NCI-H2227 (cell line): ENCODE measurements at regions not wholly inside any gene's neighbourhood (a gene's known extent, or its start where the extent isn't known, plus 50 kb on each side); places are given as distances from the start of the nearest gene placed in this dataset.

Experiments used
- DNase-seq: peaks from one replicate; lab custom pipeline; 2025; ENCODE audit not compliant: unreplicated experiment; lab: John Stamatoyannopoulos, UW

DNA sequence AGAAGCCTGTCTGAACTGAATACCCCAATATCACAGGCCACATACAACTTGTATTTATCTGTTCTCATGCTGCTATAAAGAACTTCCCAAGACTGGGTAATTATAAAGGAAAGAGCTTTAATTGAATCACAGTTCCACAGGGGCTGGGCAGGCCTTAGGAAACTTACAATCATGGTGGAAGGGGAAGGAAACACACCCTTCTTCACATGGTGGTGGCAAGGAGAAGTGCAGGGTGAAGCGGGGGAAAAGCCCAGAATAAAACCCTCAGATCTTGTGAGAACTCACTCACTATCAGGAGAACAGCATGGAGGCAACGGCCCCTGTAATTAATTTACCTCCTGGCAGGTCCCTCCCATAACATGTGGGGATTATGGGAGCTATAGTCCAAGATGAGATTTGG is 50.3 kb upstream of the FNDC1 start:
- DNase-seq: no peak

DNA sequence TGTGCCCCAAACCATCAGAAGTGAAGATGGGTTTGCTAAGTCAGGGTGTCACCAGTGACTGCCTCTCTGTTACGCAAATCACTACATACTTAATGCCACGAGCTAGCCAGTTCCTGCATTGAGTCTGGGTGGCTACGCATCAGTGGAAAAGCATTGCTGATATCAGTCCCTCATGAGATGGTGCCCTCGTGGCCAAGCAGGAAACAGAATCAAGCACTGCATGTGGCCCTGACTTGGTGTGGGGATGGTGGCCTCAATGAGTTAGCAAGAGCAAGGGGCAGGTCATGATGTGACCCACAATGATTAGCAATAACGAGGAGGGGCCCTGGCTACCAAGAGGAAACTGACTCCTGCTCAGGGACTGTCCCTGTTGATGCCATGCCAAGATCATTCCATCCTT is 51.6 kb upstream of the FNDC1 start:
- no peak for DNase-seq

DNA sequence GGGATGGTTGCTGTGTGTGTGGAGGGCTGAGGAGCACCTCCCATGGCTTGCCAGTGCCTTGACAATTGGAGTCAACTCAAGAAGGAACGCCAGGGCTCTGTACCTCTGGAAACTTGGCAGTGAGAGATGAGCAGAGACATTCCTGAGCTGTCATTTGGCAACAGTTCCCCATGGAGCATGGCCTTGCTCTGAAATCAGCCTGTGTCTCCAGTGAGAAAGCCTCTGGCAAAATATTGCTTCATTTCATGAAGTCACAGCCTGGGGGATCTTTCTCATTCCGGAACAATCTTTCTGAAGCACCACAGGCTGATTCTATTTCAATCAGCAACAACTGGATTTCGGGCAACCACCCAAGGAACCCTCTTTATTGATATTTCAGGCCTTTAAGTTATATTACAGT is 52.2 kb upstream of the FNDC1 start:
- DNase-seq: no peak

DNA sequence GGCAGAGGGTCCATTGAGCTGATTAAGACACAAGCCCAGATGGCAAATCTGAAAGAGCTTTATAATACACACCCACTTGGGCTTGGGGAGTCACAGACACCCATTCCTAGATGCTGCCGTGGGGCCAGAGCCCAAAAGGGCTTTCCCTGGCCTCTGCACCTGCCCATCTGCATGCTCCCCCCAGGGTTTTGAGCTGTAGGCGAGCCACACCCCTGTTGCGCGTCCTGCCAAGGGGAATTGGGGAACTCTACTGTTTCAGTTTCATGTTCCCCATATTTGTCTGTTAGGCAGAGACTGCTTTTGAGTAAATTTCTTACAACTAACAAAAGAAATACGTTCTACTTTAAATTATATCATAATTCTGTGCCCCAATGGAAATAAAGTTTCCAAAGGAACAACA is 52.9 kb upstream of the FNDC1 start:
- no peak for DNase-seq

DNA sequence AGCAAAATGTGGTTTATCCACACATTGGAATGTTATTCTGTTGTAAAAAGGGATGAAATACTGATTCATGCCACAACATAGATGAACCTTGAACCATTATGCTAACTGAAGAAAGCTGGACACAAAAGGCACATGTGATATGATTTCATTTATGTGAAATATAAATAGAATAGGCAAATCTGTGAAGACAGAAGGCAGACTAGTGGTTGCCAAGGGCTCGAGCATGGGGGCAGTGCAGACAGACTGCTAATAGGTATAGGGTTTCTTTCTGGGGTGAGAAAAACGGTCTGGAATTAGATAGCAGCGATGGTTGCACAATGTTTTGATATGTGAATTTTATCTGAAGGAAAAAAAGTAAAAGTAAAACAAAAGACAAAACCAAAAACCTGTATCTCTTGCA is 54.6 kb upstream of the FNDC1 start:
- DNase-seq: no peak

DNA sequence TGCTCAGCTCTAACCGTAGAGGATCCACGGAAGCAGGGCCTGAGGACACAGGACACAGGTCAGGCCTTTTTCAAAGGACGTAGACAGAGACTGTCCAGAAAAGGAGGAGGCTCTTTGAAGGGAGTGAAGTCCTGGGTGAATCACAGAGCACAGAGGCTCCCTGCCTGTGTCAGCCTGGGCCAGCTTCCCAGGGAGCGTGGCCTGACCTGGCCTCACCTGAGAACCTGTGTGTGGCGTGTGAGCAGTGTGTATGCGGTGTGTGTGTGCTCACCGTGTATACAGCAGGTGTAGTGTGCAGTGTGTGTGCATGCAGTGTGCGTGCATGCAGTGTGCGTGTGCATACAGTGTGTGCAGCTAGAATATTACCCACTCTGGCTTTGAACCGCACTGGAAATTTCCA is 56.0 kb upstream of the FNDC1 start:
- DNase-seq: no peak

DNA sequence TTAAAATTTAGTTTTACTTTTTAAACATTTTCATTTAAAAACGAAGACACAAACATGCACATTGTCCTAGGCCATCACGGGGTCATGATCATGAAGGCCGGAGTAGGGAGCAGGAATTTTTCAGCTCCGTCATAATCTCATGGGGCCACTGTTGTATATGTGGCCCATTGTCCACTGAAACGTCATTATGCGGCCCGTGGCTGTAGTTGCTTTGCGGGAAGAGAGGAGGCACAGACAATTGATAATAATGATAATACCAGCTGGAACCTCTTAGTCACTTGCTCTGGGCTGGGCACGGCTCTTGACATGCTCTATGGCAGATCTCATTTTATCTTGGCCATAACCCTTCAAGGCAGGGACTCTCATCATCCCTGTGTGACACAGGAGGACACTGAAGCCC is 56.5 kb upstream of the FNDC1 start:
- no peak for DNase-seq

DNA sequence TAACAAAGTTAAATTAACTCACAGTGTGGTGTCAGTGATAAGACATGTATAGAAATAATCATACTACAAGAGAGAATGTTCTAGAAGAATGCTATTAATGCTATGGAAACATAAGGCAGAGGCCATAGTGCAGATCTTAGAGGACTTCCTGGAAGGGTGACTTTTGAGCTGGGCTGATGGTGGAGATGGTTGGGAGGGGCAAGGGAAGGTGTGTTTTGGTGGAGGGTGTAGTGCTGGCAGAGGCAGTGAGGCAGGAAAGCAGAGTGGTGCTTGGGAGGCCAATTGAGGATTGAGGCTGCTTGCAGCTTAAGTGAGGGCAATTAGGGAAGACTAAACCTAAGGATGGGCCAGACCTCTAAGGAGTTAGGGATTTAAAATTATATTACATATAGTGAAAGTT is 58.5 kb upstream of the FNDC1 start:
- no peak for DNase-seq

DNA sequence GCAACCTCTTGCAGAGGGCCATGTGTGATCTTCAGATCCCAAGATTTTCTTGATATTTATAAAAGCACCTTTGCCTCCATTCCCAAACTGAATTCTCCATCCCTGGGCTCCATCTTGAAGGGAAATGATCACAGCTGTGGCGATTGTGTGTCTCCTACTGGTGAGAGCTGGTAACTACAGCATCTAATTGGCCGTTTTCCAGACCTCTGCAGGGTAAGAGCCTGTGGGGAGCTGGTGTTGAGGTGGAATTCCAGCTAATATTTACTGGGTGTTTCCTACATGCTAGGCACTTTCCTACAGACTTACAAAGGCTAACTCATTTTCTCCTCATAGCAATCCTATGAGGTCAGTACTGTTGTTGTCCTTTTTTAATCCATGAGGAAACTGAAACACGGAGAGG is 59.2 kb upstream of the FNDC1 start:
- DNase-seq: peak; percentile 50

DNA sequence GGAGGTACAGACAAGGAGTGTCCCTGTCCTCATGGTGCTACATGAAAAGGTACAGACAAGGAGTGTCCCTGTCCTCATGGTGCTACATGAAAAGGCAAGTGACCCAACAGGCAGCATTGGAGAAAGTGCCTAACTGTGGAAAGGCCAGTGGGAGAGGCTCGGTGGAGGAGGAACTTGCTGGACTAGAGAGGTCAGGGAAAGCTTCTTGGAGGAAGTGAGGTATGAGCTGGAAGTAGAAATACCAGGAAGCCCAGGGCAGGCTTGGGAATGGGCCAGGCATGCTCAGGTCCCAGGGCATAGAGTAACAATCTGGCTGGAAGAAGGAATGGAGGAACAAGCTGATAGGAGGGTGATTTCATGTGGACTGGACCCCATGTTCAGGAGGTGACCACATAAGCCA is 59.8 kb upstream of the FNDC1 start:
- no peak for DNase-seq

DNA sequence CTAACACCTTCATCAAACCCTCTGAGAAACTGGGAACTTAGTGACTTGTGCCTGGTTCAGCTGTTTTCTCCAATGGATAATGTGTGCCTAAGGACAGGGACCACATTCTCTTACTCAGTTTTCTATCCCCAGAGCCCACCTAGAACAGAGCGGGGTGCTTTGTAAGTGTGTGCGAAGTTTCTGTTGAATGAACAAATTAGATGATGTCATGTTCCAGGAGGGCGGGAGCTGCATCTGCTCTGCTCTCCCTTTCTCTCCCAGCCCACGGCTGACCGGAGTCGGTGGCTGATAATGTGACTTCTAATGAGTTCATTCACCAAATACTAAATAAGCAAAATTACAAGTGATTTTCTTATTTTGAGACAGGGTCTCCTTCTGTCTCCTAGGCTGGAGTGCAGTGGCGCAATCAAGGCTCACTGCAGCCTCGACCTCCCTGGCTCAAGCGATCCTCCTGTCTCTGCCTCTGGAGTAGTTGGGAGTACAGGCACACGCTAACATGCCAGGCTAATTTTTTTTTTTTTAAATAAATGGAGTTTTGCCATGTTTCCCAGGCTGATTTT is 60.7 kb upstream of the FNDC1 start:
- no peak for DNase-seq

DNA sequence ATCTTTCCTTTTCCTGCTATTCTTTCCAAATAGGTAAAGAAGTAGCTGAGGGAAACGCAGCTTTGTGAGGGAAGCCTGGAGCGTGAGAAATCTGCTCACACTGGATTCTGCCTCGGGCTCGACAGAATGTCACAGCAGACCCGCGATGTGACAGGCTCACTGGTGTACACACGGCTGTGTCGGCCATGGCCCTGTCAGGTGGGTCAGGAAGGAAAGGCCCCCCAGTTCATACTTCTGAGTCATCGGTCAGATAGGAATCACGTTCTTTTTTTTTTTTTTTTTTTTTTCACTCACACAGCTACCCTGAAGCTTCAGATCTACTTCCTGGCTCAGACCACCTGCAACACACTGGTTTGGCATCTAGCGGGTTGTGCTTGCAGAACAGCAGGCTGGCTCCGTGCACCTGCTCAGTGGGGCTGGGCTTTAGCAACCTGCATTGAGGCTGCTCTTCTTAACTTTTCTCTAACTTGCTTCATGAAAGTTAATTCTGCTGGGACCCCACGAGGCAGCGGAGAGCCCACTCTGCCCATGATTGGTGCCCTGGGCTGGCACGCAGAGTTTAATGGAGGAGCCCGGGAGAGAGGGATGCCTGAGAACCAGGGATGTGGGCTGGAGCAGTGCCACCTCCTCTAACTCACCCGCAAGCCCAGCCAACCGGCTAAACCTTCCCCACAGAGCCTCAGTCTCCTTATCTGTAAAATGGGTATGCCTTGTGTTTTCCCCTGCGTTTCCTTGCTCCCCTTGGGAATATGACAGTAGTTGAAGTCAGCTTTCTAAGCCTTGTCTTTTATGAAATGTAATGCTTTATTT is 61.5 kb upstream of the FNDC1 start:
- DNase-seq: no peak

DNA sequence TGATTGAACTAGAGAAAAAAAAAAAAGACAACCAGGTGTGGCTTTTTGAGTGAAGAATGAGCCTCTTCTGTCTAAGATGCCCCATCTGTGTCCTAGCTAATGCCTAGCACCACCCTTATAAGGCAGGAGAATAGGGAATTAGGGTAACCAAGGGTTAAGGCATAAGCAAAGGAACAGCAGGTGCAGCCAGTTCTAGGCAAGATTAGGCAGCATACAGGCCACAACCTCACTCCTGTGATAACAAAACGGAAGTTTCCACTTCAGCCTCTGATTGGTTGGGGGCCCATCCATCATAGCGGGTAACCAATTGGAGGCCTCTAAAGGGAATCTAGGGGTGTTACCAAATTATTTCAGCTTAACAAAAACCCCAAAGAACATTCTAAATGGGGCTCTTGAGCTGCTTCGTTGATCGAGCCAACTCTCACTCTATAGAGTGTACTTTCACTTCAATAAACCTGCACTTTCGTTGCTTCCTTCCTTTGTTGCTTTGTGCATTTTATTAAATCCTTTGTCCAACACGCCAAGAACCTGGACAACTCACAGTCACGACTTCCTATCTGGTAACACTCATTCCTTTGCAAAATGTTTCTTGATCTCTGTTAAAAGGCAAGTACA is 61.9 kb upstream of the TAGAP start:
- peak; percentile 24 for DNase-seq

DNA sequence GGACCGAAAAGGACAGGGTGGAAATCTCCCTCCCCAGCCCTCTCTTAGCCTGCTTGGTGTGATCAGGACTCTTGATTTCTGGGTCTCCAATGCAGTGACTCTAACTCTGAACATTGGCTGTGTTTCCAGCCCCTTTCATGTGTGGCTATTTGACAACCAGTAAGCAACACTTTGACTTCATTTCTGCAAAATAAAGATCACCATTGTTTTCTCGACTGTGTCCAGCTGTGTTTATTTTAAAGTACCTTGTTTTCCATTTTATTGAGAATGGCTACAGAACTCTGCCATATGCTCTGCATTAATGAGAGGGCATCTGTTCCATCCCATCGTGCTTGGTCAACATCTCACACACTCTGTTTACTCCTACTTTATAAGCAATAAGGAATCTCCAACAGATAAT is 60.9 kb upstream of the TAGAP start:
- no peak for DNase-seq

DNA sequence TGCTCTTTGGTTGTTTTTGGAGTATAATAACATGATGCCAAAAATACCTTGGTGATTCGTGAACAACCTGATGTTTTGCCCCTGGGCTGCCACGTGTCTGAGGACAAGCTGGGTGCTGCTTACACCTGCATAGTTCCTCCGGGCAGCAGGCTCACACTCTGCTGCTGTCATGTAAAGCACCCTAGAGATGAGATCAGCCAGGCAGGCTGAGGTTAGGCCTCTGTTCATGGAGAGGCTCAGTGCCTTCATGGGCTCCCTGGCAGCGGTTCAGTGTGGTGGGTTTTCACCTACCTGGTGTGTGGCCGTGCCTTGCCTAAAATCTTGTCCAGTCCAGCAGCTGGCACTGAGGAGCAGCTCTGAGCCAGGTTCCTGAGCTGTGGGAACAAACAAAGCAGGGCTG is 60.1 kb upstream of the TAGAP start:
- DNase-seq: no peak

DNA sequence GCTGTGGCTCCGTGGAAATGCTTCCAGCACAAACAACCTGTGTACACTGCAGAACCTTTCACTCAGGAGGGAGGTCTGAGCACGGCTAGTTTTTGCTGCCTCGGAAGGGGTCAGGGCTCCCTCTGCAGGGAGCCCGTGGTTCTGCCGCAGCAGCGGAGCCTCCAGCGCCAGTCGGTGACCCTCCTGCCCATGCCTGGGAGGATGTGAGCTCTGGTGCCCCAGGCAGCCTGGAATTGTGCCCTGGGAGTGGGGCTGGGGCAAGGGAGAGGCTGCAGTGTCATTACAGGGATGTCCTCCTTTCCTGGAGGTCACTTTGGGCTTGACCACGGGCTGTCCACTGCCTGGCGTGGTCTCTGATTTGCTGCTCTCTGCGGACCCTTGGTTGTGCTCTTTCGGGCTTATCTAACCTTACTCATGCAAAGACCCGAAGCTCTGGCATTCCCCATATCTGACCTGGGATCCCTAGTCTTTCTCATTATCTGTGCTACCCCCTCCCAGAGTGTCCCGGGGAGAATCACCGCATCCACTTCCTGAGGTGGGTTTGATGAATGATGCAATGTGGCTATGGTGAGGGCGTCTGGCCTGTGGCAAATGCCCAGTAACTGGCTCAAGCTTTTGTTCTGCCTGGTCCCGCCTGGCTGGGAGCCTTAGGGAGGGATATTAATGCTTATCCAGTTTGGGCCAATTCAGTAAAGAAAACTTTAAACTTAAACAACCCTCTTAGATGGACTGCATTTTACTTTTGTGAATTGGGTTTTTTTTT is 59.6 kb upstream of the TAGAP start:
- DNase-seq: peak; percentile 41

DNA sequence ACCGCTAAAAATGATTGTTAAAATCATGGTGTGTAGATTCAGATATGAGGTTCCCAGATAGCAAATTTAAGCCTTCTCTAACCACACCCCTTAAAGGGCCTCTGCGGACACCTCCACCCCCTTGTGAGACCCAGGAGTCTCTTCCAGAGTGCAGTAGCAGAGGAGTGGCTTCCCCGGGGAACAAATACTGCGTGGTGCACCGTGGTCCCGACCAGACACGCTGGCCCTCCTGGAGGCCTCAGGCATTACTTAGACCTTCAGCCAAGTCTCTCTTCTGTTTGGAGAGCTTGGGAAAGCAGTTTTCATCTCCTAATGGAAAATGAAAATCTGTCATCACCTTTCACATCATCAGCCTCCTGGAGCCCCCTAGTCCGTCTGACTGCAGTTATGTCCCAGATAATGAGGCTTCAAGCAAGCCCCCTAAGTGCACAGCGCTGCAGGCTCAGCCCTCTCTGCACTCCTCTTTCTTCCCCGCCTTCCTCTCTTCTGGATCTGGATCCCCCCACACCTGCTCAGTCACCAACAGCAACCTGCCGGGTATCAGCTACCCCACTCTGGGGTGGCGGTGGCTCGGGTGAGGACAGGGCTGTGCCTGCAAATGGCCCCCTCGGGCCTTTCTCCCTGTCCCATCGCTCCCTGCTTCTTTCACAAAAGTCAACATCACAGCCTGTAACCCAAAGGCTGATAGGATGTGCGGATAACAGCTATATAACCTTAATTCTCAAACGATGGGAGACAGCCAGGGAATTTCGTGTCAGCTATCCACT is 58.8 kb upstream of the TAGAP start:
- no peak for DNase-seq

DNA sequence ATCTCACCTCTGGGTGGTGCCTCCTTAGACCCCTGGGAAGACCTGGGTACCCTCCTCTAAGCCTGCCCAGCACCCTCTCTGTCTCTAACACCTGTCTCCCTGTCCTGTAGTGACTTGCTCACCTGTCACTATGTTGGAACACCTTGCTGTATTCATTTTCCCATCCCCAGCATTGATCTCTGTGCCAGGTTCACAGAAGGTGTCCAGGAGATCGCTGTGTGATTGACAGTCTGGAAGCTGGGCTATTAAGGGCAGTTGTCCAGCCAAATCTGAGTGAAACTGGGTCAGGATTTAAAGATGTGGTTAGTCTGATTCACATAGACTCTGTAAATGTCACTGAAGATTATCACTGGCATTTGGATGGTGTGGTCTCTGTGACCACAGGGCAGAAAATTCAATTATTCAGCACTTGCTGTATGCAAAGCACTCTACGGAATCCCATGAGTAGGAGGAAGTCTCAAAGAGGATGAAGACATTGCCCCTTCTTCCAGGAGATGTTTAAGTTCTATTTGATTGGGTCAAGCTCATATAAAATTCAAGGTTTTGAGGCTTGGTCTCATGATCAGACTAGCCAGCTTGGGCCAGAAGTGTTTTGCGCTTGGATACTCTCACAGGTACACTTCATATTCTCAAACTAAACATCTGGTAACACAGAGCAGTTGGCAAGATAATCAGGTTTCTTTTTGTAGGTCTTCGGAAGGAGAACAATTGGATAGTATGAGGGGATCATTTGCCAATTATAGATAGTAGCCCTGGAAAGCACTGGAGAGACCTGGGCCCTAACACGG is 57.8 kb upstream of the TAGAP start:
- DNase-seq: no peak

DNA sequence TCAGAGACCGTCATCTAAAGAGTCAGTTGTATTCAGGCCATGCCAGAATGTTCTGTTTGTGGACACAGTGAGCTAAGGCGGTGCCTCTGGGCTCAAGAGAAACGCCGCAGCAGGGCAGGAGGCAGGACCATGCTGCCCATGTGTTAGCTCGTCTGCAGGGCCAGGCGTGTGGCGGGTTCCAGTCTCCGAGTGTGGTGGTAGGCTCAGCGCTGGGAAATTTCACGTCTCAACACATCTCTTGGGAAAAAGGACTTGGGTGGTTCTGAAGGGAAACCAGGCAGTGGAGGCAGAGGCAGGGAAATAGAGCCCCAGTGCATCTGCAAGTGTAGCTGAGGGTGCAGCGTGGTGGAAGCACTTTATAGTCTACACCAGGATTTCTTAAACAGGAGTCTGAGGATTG is 56.9 kb upstream of the TAGAP start:
- no peak for DNase-seq

DNA sequence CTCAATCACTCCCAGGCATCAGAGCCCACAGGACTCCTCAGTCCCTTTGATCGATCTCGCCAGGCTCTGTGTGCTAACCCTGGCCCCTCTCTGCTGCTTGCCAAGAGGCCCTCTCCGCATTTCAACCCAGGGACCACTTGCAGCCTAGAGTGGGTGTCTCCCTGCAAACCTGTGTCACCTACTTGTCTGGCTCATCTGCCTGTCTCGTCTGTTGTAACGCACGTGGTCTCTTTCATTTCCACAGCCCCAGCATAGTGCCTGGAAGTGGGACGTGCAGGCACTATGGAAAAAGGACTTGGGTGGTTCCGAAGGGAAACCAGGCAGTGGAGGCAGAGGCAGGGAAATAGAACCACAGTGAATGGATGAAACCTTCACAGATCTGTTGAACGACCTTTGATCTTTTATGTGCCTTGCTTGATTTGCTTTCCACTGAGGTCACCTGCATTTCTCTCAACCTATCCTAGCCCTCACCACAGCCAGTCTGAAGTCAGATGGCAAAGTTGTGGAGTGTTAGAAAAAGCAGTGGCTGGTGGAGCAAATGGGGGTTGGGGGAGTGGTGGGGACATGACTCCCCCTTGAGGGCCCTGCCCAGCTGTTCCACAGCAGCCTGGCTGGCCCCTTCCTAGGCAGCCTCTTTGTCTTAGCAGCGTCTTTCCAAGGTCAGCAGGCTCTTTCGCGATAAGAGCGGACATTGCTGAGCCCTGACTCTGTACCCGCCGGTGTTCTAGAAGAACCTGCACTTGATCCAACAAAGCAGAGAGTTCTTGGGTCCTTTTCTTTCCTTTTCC is 55.8 kb upstream of the TAGAP start:
- DNase-seq: no peak
